SK-N-SH (cell line): ENCODE measurements at regions not wholly inside any gene's neighbourhood (a gene's known extent, or its start where the extent isn't known, plus 50 kb on each side); places are given as distances from the start of the nearest gene placed in this dataset.

Experiments
- CTCF ChIP-seq: fragments of 200-600 bp; sonication (generic); IDR thresholded peaks from 2 replicates; pipeline ENCODE4 v1.6.1; 2017; ENCODE audit warnings: antibody characterized with exemption, mild to moderate bottlenecking, moderate library complexity
- TCF12 ChIP-seq: IDR thresholded peaks from 2 replicates; pipeline ENCODE4 v1.4.0; 2012
- TF ChIP-seq, protein P1 (sequence below): IDR thresholded peaks from 2 replicates; pipeline ENCODE4 v1.6.1; 2012; ENCODE audit warnings: mild to moderate bottlenecking, low read depth, low read length, moderate library complexity

GRCh38 chr11:30159546-30159945 is 71.3 kb upstream of the FSHB start:
- TF ChIP-seq, protein P1, sequence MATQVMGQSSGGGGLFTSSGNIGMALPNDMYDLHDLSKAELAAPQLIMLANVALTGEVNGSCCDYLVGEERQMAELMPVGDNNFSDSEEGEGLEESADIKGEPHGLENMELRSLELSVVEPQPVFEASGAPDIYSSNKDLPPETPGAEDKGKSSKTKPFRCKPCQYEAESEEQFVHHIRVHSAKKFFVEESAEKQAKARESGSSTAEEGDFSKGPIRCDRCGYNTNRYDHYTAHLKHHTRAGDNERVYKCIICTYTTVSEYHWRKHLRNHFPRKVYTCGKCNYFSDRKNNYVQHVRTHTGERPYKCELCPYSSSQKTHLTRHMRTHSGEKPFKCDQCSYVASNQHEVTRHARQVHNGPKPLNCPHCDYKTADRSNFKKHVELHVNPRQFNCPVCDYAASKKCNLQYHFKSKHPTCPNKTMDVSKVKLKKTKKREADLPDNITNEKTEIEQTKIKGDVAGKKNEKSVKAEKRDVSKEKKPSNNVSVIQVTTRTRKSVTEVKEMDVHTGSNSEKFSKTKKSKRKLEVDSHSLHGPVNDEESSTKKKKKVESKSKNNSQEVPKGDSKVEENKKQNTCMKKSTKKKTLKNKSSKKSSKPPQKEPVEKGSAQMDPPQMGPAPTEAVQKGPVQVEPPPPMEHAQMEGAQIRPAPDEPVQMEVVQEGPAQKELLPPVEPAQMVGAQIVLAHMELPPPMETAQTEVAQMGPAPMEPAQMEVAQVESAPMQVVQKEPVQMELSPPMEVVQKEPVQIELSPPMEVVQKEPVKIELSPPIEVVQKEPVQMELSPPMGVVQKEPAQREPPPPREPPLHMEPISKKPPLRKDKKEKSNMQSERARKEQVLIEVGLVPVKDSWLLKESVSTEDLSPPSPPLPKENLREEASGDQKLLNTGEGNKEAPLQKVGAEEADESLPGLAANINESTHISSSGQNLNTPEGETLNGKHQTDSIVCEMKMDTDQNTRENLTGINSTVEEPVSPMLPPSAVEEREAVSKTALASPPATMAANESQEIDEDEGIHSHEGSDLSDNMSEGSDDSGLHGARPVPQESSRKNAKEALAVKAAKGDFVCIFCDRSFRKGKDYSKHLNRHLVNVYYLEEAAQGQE = no peak
- TF ChIP-seq TCF12 = no peak
- TF ChIP-seq CTCF = no peak
